ENCODE measurements at regions not wholly inside any gene's neighbourhood (a gene's known extent, or its start where the extent isn't known, plus 50 kb on each side); places are given as distances from the start of the nearest gene placed in this dataset.
A peak's percentile ranks its signal among the peaks of the same experiment; 100 is the strongest.
"Not testable (repeated sequence)": the region's sequence is repeated elsewhere in the genome, so short reads cannot be mapped to it uniquely, and the experiment has no call there.

- no peak for DNase-seq
These were observed 188.9 kb downstream of the CAND1 start for GRCh38 chr12:67457778-67458665.

DNA sequence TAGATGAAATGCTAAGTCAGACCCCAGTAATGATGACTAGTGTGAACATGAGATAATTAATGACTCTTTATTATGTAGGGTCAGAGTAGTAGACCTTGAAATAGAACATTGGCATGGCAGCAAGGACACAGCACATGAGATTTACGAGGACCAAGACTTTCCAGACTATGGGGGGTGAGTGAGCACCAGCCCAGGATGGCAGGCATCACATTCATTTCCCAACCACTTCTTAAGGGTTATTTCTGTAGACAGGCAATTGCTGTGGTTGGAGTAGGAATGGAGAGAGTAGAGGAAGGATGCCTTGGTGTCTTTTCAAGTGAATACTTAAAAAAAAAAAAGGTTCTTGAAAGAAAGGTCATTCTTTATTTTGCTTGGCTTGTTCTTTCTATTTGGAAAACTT lies 189.4 kb upstream of the DYRK2 start:
- no peak for DNase-seq

DNA sequence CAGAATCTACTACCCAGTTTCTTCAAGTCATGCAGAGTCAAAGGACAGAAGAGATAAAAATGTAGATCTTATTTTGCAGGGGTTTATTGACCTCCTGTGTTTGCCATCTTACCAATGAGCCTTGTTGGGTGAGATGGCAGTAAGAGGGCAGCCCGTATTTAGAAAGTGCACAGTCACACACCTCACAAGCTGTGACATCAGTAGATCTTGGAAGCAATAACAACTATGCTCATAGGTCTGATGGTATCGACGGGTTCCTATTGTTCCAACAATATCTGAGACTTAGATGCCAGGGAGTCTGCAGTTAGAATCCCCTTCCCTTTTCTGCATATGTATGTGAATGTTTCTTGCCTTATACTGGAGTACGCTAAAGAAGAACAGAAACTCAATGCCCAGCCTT lies 189.0 kb upstream of the DYRK2 start:
- DNase-seq: no peak

DNA sequence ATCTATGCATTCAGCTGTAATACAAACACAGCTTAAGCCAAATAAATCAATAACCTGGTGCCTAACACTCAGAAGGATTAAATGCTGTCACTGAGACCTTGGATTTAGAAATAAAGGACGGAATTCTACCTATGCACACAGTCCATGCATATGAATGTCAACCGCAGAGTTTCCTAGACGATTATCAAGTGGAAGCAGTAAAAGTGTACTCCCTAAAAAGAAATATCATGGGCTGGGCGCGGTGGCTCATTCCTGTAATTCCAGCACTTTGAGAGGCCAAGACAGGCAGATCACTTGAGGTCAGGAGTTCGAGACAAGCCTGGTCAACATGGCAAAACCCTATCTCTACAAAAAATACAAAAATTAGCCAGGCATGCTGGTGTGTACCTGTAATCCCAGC lies 188.2 kb upstream of the DYRK2 start:
- DNase-seq: no peak

DNA sequence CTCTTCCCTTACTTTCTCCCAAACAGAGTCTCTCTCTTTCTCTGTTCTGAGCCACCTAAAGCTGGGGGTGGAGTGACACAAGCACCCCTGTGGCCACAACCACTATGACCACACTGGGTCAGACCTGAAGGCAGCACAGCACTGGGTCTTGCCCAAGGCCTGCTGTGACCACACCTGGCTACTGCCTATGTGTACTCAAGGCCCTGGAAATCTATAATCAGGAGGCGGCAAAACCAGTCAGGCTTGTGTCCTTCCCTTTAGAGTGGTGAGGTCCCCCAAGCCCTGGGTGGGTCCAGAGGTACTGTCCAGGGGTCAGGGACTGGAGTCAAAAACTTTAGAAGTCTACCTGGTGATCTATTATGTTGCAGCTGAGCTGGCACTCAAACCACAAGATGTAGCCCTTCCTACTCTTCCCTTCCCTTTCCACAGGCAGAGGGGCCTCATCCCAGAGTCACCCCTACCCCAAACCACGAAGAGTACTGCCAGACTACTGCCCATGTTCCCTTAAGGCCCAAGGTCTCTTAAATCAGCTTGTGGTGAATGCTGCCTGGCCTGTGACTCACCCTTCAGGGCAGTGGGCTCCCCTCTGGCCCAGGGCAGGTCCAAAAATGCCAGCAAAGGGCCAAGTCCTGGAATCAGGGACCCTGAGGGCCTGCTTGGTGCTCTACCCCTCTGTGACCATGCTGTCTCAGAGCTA lies 179.8 kb upstream of the DYRK2 start:
- DNase-seq: no peak

DNA sequence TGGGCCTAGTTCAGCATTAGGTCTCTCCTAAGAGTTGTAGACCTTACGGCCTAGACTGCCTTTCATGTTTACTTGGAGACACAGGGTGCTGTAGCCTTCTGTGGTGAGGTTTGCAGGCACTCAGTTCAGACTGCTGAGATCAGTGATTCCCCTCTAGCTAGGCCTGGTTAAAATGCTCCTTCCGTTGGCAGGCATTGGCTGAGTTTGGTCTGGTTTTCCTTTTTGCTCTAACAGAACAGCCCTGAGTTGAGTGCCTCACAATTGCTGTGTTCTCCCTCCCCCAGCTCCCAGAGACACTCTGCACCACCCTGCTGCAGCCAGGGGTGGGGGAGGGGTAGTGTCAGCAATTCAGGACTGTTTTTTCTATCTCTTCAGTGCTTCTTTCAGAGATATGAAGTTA lies 178.9 kb upstream of the DYRK2 start:
- DNase-seq: no peak

GRCh38 chr12:67471810-67472209 lies 176.7 kb upstream of the DYRK2 start:
- DNase-seq: no peak

GRCh38 chr12:67472539-67472938 lies 176.0 kb upstream of the DYRK2 start:
- DNase-seq: peak; percentile 44

- no peak for DNase-seq
These were observed 173.5 kb upstream of the DYRK2 start for GRCh38 chr12:67474934-67475620.

DNA sequence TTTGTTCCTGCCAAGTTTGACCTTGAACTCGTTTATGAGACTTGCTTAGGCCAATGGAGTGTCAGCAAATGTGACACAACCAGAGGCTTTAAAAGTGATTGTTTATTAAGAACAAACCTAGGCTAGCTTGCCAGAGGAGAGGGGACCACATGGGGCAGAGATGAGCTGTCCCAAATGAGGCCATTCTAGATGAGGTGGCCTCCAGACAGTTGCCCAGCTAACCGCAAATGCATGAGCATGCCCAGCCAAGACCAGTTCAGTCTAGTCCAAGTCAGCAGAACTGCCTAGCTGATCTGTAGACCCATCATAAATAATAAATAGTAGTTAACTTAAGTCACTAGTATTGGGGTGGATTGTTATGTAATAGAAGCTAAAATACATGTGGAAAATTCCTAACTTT lies 172.8 kb upstream of the DYRK2 start:
- no peak for DNase-seq

- no peak for DNase-seq
These were observed 170.8 kb upstream of the DYRK2 start for GRCh38 chr12:67477681-67478265.

DNA sequence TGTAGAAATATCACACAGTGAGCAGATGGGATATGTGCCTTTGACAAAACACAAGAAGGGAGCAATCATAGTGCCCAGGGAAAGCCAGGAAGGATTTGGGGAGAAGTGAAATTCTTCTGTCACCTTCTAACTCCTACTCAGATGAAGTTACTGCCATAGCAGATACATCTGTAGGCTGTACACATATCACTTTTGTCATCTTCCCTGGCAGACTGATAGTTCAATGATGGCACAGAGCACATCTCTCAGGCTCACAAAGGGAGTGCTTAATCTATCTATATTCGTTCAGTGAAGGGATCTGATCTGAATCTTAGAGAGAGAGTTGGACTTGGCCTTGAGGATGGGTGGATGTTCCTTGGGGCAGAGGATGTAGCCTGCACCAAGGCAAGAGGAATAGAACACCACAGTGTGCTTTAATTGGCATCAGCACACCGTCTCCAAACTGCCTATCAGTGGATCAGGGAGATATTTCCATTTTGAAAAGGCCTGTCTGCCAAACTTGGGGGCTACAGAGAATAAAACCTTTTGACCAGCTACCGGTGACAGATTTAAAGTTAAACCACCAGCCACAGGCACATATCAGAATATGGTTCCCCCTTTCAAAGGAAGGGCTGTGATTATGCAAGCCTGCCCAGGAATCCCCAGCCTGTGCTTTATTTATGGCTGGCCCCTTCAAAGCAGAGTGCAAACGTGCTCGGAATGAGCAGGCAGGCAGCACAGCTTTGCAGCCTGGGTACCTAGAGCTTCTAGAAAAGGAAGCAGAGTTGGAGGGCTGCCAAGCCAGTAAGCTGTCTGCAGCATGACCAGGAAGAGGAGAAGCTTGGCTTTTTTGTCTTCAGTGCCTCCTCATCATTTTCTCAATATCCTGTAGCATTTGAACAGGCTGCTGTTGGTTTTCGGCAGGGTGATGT lies 165.5 kb upstream of the DYRK2 start:
- DNase-seq: no peak

DNA sequence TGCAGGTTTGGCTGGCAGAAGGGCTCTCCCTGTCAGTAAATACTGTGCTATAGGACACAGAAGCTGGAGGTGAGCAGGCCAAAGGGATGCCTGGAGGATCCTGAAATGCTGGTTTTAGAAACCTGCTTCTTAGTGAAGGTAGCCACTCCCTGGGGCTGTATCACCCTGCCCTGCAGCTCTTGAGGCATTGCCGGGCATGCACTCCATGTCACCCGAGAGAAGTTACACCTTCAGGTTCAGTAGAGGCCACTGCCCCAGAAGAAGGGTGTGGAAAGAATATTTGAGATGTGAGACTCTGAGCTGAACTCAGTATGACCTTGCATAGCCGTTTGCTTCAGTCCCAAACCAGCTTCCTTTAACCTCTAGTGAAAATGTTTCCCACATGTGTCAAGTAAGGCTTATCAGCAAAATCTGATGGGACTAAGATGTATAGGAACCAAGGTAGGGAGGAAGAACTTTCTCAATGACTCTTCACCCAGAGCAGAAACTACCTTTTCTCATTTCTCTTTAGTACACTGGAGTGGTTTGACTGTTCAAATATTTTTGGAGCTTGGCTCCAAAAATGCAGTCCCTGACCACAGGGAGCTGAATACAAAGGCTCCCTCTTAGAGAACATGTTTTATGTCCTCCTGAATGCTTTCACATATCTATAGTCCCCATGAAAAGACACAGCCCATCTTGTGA lies 164.5 kb upstream of the DYRK2 start:
- no peak for DNase-seq

- no peak for DNase-seq
These were observed 163.6 kb upstream of the DYRK2 start for GRCh38 chr12:67484791-67485480.

DNA sequence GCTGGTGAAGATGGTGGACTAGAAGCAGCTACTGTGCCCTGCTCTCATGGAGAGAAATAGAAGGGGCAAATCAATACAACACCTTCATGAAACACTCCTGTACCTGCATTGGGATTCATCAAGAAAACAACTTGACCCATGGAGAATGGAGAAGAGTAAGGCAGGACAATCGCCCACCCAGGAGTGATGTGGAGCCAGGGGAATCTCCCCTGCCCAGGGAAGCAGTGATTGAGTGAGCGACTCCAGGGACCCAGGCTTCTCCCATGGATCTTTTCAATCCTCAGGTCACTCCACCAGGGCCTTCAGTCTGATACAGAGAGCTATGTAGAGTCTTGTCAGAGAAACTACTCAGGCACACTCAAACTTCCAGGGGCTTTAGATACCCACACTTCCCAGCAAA lies 161.9 kb upstream of the DYRK2 start:
- no peak for DNase-seq

GRCh38 chr12:67488349-67488748 lies 160.2 kb upstream of the DYRK2 start:
- DNase-seq: not testable (repeated sequence)

GRCh38 chr12:67489007-67489406 lies 159.5 kb upstream of the DYRK2 start:
- no peak for DNase-seq

GRCh38 chr12:67496581-67496980 lies 152.0 kb upstream of the DYRK2 start:
- DNase-seq: no peak

DNA sequence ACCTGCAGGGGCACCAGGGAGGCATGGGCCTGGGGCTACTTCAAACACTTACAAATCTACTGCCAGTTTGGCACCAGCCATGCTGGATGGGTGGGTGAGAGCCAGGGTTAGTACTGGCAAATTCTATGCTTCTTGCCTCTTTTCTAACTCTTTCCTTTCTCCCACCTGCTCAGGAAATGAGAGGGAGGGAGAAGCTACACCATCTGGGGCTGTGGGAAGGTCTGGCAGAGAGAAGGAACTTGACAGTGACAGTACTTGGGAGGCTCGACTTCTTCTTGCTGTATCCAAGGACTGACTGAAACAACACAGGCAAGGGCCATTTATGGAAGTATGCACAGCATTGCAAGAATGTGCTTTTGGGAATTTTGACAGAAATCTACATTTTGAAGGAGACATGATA lies 149.6 kb upstream of the DYRK2 start:
- no peak for DNase-seq

DNA sequence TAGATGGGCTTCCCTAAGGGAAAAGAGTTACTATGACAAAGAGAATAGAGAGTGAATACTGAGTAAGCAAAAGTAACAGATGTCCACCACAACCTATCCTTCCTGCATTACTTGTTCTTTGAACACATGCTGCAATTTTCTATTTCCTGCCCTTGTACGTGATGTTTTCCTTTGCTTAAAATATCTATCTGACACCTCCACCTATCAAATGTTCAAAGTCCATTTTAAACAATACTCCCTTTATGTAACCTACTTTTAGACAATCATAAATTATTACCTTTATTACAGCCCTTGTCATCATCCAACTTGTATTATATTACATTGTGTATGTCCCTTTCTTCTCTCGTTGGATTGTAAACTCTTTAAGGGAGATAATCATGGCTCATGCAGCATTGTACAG lies 147.2 kb upstream of the DYRK2 start:
- DNase-seq: no peak

DNA sequence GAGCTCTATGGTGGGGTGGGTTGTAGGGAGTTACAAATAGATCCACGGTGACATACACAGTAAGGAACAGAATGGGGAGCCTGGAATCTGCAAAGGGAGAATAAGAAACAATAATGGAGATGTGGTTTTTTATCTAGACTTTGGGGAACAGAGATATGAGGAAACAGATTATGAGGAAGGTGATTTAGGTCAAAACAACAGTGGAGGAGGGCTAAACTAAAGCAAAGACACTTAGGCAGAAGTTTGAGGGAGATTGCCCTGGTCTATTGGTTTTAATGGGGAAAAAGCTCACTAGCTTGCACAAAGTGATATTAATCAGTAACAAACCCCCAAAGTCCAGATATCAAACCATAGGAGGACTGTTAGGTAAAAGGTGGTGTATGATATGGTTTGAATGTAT lies 144.5 kb upstream of the DYRK2 start:
- DNase-seq: no peak

Measured in NCI-H1105 (cell line).